GM21423 (cell line): ENCODE measurements at regions not wholly inside any gene's neighbourhood (a gene's known extent, or its start where the extent isn't known, plus 50 kb on each side); places are given as distances from the start of the nearest gene placed in this dataset.

Source experiments
- ATAC-seq: cut with Tn5 transposase; IDR thresholded peaks from one replicate; pipeline ENCODE4 v1.9.1; 2021; ENCODE audit warnings: mild to moderate bottlenecking, moderate library complexity; ENCODE audit not compliant: unreplicated experiment

GRCh38 chr14:40204441-40205175 is 772.4 kb upstream of the FBXO33 start:
- no peak for ATAC-seq

GRCh38 chr14:40199101-40199500 is 766.9 kb upstream of the FBXO33 start:
- no peak for ATAC-seq

- ATAC-seq, result no peak
These were observed 765.1 kb upstream of the FBXO33 start for GRCh38 chr14:40197344-40197743.

- ATAC-seq, result no peak
These were observed 755.8 kb upstream of the FBXO33 start for GRCh38 chr14:40188006-40188405.

- ATAC-seq, result no peak
These were observed 731.9 kb upstream of the FBXO33 start for GRCh38 chr14:40164083-40164482.

GRCh38 chr14:40139657-40140056 is 707.4 kb upstream of the FBXO33 start:
- no peak for ATAC-seq

- no peak for ATAC-seq
These were observed 701.2 kb upstream of the FBXO33 start for GRCh38 chr14:40133463-40133862.

- no peak for ATAC-seq
These were observed 696.9 kb upstream of the FBXO33 start for GRCh38 chr14:40129159-40129558.

GRCh38 chr14:40123816-40124215 is 691.6 kb upstream of the FBXO33 start:
- ATAC-seq, result no peak

GRCh38 chr14:40122968-40123648 is 690.9 kb upstream of the FBXO33 start:
- peak; percentile 42 for ATAC-seq

- ATAC-seq, result peak; percentile 60
These were observed 687.5 kb upstream of the FBXO33 start for GRCh38 chr14:40119765-40120164.

GRCh38 chr14:40119321-40119720 is 687.1 kb upstream of the FBXO33 start:
- ATAC-seq, result peak; percentile 21

GRCh38 chr14:40115583-40115982 is 683.4 kb upstream of the FBXO33 start:
- ATAC-seq, result no peak

- no peak for ATAC-seq
These were observed 681.4 kb upstream of the FBXO33 start for GRCh38 chr14:40113671-40114070.

- ATAC-seq, result no peak
These were observed 668.4 kb upstream of the FBXO33 start for GRCh38 chr14:40100544-40101196.

- no peak for ATAC-seq
These were observed 667.1 kb upstream of the FBXO33 start for GRCh38 chr14:40099316-40099715.

- ATAC-seq, result no peak
These were observed 666.2 kb upstream of the FBXO33 start for GRCh38 chr14:40098468-40098867.

GRCh38 chr14:40096968-40097367 is 664.7 kb upstream of the FBXO33 start:
- no peak for ATAC-seq

GRCh38 chr14:40093800-40094199 is 661.6 kb upstream of the FBXO33 start:
- ATAC-seq, result no peak

GRCh38 chr14:40074169-40074568 is 641.9 kb upstream of the FBXO33 start:
- no peak for ATAC-seq

- no peak for ATAC-seq
These were observed 639.9 kb upstream of the FBXO33 start for GRCh38 chr14:40072175-40072574.
